Neural crest cell (in vitro differentiated cells): ENCODE measurements at regions not wholly inside any gene's neighbourhood (a gene's known extent, or its start where the extent isn't known, plus 50 kb on each side); places are given as distances from the start of the nearest gene placed in this dataset.
"Not testable (repeated sequence)": the region's sequence is repeated elsewhere in the genome, so short reads cannot be mapped to it uniquely, and the experiment has no call there.

Source experiments
- DNase-seq: peaks from one replicate; pipeline ENCODE4 v3.0.0; 2021; ENCODE audit warnings: low read depth, mixed read lengths, low spot score
- H3K27ac Mint-ChIP-seq: one replicate; pipeline ENCODE4 v1.8.0; 2021; ENCODE audit warnings: mild to moderate bottlenecking, mixed read lengths; ENCODE audit not compliant: unreplicated experiment
- H3K27me3 Mint-ChIP-seq: 2 replicates; pipeline ENCODE4 v1.8.0; 2021; ENCODE audit warnings: low read depth, mild to moderate bottlenecking, mixed read lengths
- H3K36me3 Mint-ChIP-seq: 2 replicates; pipeline ENCODE4 v1.8.0; 2021; ENCODE audit warnings: low read depth, mild to moderate bottlenecking, mixed read lengths
- H3K4me1 Mint-ChIP-seq: 2 replicates; pipeline ENCODE4 v1.8.0; 2021; ENCODE audit warnings: mixed read lengths
- H3K4me3 Mint-ChIP-seq: one replicate; pipeline ENCODE4 v1.8.0; 2021; ENCODE audit warnings: mild to moderate bottlenecking, mixed read lengths
- H3K9me3 Mint-ChIP-seq: 2 replicates; pipeline ENCODE4 v1.8.0; 2021; ENCODE audit warnings: mixed read lengths
- TF ChIP-seq, protein P1 (sequence below): fragments of 200-600 bp; sonication (generic); conservative IDR thresholded peaks from 2 replicates; pipeline ENCODE4 v1.5.0; 2021; ENCODE audit warnings: antibody characterized with exemption, mild to moderate bottlenecking

- Mint-ChIP-seq H3K36me3 (no peaks in the 10 kb centered on the region), H3K9me3 (peaks cover 9% of the 10 kb centered on the region)
These were observed 855.5 kb upstream of the POM121L12 start for GRCh38 chr7:52179934-52180333.

DNA sequence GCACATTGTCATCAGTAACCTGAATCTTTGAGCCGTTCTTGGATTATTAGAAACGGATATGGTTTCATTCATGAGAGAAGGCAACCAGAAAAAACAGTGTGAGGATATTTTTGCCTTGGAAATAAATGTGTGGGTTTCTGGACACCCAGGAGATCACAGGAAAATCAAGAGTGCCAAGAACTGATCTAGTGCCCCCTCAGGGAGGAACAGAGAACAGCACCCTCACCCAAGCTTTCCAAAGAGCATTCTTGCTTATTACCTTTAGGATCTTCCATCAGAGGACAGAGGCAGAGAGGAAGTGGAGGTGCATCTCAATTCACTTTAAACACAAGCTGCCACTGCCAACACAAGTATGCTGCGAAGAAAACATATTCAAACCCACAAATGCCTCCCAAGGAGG, 851.5 kb upstream of the COBL start:
- H3K4me1 Mint-ChIP-seq = peaks cover 8% of the 10 kb centered on the region
- DNase-seq = no peak
- H3K36me3 Mint-ChIP-seq = no peaks in the 10 kb centered on the region
- no peaks in the 10 kb centered on the region for H3K9me3 Mint-ChIP-seq
- H3K27me3 Mint-ChIP-seq = no peaks in the 10 kb centered on the region
- no peak overlapping the region for H3K4me3 Mint-ChIP-seq
- TF ChIP-seq, protein P1, sequence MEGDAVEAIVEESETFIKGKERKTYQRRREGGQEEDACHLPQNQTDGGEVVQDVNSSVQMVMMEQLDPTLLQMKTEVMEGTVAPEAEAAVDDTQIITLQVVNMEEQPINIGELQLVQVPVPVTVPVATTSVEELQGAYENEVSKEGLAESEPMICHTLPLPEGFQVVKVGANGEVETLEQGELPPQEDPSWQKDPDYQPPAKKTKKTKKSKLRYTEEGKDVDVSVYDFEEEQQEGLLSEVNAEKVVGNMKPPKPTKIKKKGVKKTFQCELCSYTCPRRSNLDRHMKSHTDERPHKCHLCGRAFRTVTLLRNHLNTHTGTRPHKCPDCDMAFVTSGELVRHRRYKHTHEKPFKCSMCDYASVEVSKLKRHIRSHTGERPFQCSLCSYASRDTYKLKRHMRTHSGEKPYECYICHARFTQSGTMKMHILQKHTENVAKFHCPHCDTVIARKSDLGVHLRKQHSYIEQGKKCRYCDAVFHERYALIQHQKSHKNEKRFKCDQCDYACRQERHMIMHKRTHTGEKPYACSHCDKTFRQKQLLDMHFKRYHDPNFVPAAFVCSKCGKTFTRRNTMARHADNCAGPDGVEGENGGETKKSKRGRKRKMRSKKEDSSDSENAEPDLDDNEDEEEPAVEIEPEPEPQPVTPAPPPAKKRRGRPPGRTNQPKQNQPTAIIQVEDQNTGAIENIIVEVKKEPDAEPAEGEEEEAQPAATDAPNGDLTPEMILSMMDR = peak; percentile 51
- H3K27ac Mint-ChIP-seq = no peak overlapping the region

More at GRCh38 chr7:52179934-52180333, 855.5 kb upstream of the POM121L12 start:
- DNase-seq = no peak
- no peak overlapping the region for H3K4me3 Mint-ChIP-seq
- H3K27ac Mint-ChIP-seq = no peak overlapping the region
- H3K4me1 Mint-ChIP-seq = no peaks in the 10 kb centered on the region
- TF ChIP-seq, protein P1 = no peak
- no peaks in the 10 kb centered on the region for H3K27me3 Mint-ChIP-seq

DNA sequence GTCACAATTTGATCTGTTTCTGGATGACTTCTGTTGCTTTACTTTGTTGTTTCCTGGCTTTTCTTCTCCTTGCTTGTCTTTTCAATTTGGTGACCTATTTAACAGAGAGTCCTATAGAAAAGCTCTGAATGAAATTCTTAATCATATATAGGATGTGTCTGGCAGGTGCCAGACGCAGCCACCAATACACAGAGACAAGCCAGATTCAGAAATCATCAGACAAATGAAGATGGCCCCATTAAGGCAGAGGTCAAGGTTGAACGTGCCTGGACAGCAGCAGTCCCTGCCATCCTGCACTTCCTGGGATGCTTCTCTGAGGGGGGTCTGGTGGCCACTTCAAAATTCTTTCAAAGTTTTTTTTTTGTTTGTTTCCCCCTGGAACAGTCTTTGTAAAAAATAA, 846.7 kb upstream of the COBL start:
- H3K4me1 Mint-ChIP-seq = no peaks in the 10 kb centered on the region
- H3K27me3 Mint-ChIP-seq = no peaks in the 10 kb centered on the region
- H3K36me3 Mint-ChIP-seq = no peaks in the 10 kb centered on the region
- no peak overlapping the region for H3K4me3 Mint-ChIP-seq
- DNase-seq = no peak
- H3K27ac Mint-ChIP-seq = no peak overlapping the region
- no peaks in the 10 kb centered on the region for H3K9me3 Mint-ChIP-seq
- TF ChIP-seq, protein P1 = no peak

DNA sequence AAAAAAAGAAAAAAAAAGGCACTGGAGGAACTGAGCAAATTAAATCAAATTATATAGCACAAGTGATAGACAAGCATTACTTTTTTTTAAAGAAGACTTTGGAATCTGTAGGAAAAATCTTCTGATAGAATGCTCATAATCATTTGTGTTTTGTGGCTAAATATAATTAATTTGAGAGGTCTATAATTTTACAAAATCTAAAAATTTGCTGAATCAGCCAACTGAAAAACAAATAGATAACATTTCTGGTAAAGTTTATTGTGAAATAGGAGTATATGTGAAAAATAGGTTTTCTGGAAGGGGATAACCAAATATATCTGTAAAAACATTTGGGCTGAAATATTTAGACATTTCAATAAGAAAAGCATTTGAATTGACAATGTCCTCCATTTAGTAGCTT, 844.9 kb upstream of the COBL start:
- no peak for DNase-seq
- TF ChIP-seq, protein P1 = no peak
- Mint-ChIP-seq H3K27me3 (no peaks in the 10 kb centered on the region), H3K4me3 (no peak overlapping the region), H3K4me1 (no peaks in the 10 kb centered on the region), H3K36me3 (no peaks in the 10 kb centered on the region), H3K27ac (no peak overlapping the region), H3K9me3 (no peaks in the 10 kb centered on the region)

- DNase-seq, H3K9me3 Mint-ChIP-seq, H3K4me3 Mint-ChIP-seq, H3K36me3 Mint-ChIP-seq, H3K27me3 Mint-ChIP-seq, H3K27ac Mint-ChIP-seq, H3K4me1 Mint-ChIP-seq: not testable (repeated sequence)
These were observed 842.8 kb upstream of the COBL start for GRCh38 chr7:52159421-52159820.

- Mint-ChIP-seq H3K27me3 (no peaks in the 10 kb centered on the region), H3K9me3 (no peaks in the 10 kb centered on the region), H3K27ac (no peak overlapping the region), H3K36me3 (no peaks in the 10 kb centered on the region), H3K4me1 (no peaks in the 10 kb centered on the region), H3K4me3 (no peak overlapping the region)
- no peak for DNase-seq
- TF ChIP-seq, protein P1 = peak; percentile 40
These were observed 837.8 kb upstream of the COBL start for GRCh38 chr7:52154382-52154781.
